ENCODE measurements at regions not wholly inside any gene's neighbourhood (a gene's known extent, or its start where the extent isn't known, plus 50 kb on each side); places are given as distances from the start of the nearest gene placed in this dataset.

DNA sequence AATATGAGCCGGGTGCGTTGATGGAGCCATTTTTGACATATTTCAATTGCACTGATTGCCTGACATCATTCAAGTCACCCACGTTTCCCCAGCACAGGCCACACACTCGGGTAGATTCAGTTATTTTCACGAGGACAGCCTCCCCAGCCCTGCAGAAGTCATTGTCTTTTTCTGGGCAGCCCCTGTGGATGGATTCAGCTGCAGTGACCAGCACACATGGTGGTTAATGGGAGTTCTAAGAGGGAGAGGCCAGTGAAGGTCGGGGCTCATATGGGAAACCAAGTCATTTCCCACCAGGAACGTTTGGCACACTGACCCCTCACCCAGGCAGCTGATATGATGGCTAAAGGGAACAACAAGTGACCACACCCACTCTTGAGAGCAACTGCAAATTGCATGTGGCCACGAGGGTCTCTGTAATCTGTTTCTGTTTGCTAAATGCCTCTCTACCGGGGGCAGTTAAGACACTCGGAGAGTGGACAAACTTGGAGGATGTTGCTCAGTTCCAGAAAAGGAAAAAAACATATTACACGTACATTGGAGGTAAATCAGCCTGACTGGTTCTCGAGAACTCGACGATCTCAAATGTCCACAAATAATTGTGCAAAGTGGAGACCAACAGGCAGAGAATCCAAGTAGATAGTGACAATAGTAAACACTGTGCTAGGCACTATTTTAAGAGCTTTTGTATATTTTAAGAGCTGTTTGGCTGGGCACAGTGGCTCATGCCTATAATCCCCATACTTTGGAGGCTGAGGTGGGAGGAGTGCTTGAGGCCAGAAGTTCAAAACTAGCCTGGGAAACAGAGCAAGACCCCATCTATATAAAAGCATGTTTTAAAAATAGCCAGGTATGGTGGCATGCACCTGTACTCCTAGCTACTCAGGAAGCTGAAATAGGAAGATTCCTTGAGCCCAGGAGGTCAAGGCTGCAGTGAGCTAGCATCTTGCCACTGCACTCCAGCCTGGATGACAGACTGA lies 167.2 kb upstream of the IRF2BP2 start:
- no peak for DNase-seq
- no peak overlapping the region for H3K27ac Mint-ChIP-seq (ENCODE audit: unreplicated experiment)
- H3K4me3 Mint-ChIP-seq (ENCODE audit: unreplicated experiment) = no peak overlapping the region
- peaks cover 13% of the 10 kb centered on the region for H3K9me3 Mint-ChIP-seq (ENCODE audit: unreplicated experiment)
- TF ChIP-seq, protein P1, sequence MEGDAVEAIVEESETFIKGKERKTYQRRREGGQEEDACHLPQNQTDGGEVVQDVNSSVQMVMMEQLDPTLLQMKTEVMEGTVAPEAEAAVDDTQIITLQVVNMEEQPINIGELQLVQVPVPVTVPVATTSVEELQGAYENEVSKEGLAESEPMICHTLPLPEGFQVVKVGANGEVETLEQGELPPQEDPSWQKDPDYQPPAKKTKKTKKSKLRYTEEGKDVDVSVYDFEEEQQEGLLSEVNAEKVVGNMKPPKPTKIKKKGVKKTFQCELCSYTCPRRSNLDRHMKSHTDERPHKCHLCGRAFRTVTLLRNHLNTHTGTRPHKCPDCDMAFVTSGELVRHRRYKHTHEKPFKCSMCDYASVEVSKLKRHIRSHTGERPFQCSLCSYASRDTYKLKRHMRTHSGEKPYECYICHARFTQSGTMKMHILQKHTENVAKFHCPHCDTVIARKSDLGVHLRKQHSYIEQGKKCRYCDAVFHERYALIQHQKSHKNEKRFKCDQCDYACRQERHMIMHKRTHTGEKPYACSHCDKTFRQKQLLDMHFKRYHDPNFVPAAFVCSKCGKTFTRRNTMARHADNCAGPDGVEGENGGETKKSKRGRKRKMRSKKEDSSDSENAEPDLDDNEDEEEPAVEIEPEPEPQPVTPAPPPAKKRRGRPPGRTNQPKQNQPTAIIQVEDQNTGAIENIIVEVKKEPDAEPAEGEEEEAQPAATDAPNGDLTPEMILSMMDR (IDR thresholded peaks at IDR 0.05; ENCODE audit: partially characterized antibody, unreplicated experiment) = no peak
- H3K27me3 Mint-ChIP-seq (ENCODE audit: unreplicated experiment) = no peaks in the 10 kb centered on the region
- no peaks in the 10 kb centered on the region for H3K36me3 Mint-ChIP-seq (ENCODE audit: unreplicated experiment)
- peaks cover 7% of the 10 kb centered on the region for H3K4me1 Mint-ChIP-seq (ENCODE audit: low read depth, unreplicated experiment)

GRCh38 chr1:234776256-234776875 lies 166.4 kb upstream of the IRF2BP2 start:
- no peak overlapping the region for H3K27ac Mint-ChIP-seq (ENCODE audit: unreplicated experiment)
- TF ChIP-seq, protein P1 (IDR thresholded peaks at IDR 0.05; ENCODE audit: partially characterized antibody, unreplicated experiment) = no peak
- H3K36me3 Mint-ChIP-seq (ENCODE audit: unreplicated experiment) = no peaks in the 10 kb centered on the region
- H3K4me3 Mint-ChIP-seq (ENCODE audit: unreplicated experiment) = no peak overlapping the region
- H3K9me3 Mint-ChIP-seq (ENCODE audit: unreplicated experiment) = peaks cover 17% of the 10 kb centered on the region
- H3K4me1 Mint-ChIP-seq (ENCODE audit: low read depth, unreplicated experiment) = peaks cover 13% of the 10 kb centered on the region
- no peak for DNase-seq
- no peaks in the 10 kb centered on the region for H3K27me3 Mint-ChIP-seq (ENCODE audit: unreplicated experiment)

- TF ChIP-seq, protein P1 (IDR thresholded peaks at IDR 0.05; ENCODE audit: partially characterized antibody, unreplicated experiment) = no peak
- no peak for DNase-seq
- no peak overlapping the region for H3K27ac Mint-ChIP-seq (ENCODE audit: unreplicated experiment)
- peaks cover 17% of the 10 kb centered on the region for H3K9me3 Mint-ChIP-seq (ENCODE audit: unreplicated experiment)
- no peaks in the 10 kb centered on the region for H3K36me3 Mint-ChIP-seq (ENCODE audit: unreplicated experiment)
- H3K4me3 Mint-ChIP-seq (ENCODE audit: unreplicated experiment) = no peak overlapping the region
- H3K27me3 Mint-ChIP-seq (ENCODE audit: unreplicated experiment) = no peaks in the 10 kb centered on the region
- H3K4me1 Mint-ChIP-seq (ENCODE audit: low read depth, unreplicated experiment) = peaks cover 17% of the 10 kb centered on the region
Observed at GRCh38 chr1:234775477-234776246, 165.7 kb upstream of the IRF2BP2 start.

DNA sequence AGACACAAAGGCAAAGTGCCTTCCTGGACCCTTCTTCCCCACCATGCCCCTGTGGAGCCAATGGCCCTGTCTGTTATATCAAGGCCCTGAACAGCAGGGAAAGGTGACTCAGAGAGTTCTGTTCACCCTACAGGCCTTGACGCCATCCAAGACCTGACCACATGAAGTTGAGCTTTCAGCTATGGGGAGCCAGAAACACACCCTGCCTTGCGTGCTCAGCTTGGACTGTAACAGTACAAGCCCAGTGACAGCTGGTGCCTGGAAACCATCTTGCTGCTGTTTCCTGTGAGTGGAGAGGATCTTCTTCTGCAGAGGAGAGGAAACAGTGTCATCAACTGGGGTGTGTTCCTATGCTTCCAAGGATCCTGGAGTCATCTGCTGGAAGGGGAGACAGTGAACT lies 165.0 kb upstream of the IRF2BP2 start:
- no peak overlapping the region for H3K4me3 Mint-ChIP-seq (ENCODE audit: unreplicated experiment)
- no peak for DNase-seq
- H3K4me1 Mint-ChIP-seq (ENCODE audit: low read depth, unreplicated experiment) = peaks cover 23% of the 10 kb centered on the region

More for the DNA sequence above, 165.0 kb upstream of the IRF2BP2 start:
- Mint-ChIP-seq H3K36me3 (ENCODE audit: unreplicated experiment) (no peaks in the 10 kb centered on the region), H3K9me3 (ENCODE audit: unreplicated experiment) (peaks cover 17% of the 10 kb centered on the region), H3K27ac (ENCODE audit: unreplicated experiment) (no peak overlapping the region), H3K27me3 (ENCODE audit: unreplicated experiment) (no peaks in the 10 kb centered on the region)
- TF ChIP-seq, protein P1 (IDR thresholded peaks at IDR 0.05; ENCODE audit: partially characterized antibody, unreplicated experiment) = no peak
